Caco-2 (cell line): ENCODE measurements at regions not wholly inside any gene's neighbourhood (a gene's known extent, or its start where the extent isn't known, plus 50 kb on each side); places are given as distances from the start of the nearest gene placed in this dataset.

ENCODE experiments used
- BruUV-seq: library from RNA; stranded (reverse); fragments of 400-500 nt; replicated peaks from 2 replicates; lab custom pipeline; 2021; lab: Mats Ljungman, UMichigan
- CTCF ChIA-PET: fragments of 300-600 bp; sonication (Branson Sonifier 250); formaldehyde crosslinking; loops from one replicate; lab custom pipeline; 2022; ENCODE audit warnings: antibody characterized with exemption; lab: Charles Lee
- POLR2A ChIA-PET: fragments of 300-600 bp; sonication (Branson Sonifier 250); formaldehyde crosslinking; loops from one replicate; lab custom pipeline; 2022; ENCODE audit warnings: antibody characterized with exemption; lab: Charles Lee
- DNase-seq, 2 experiments: peaks; one replicate each; pipeline versions ENCODE4 v3.0.0 to v3.0.0-alpha.2; 2020 to 2022
- H3K27me3 ChIP-seq: replicated peaks from 2 replicates; pipeline ENCODE4 v1.6.0; 2011; ENCODE audit warnings: low read length; ENCODE audit not compliant: control insufficient read depth, insufficient read depth
- H3K36me3 ChIP-seq: 2 replicates; pipeline ENCODE4 v1.5.1; 2011; ENCODE audit warnings: low read length; ENCODE audit not compliant: control insufficient read depth, insufficient read depth
- H3K4me1 ChIP-seq: fragments of 250-450 bp; sonication (Bioruptor Pico); 2 replicates; pipeline ENCODE4 v1.5.1; 2020; ENCODE audit warnings: mild to moderate bottlenecking
- H3K4me3 ChIP-seq: 2 replicates; pipeline ENCODE4 v1.5.1; 2011; ENCODE audit warnings: low read depth, mild to moderate bottlenecking, control low read depth, low read length
- H3K9me3 ChIP-seq: fragments of 250-450 bp; sonication (Bioruptor Pico); 2 replicates; pipeline ENCODE4 v1.5.1; 2020; ENCODE audit warnings: mild to moderate bottlenecking, moderate library complexity
- H3K27ac Mint-ChIP-seq: one replicate; pipeline ENCODE4 v1.8.0; 2022; ENCODE audit warnings: mixed read lengths; ENCODE audit not compliant: unreplicated experiment
- H3K27me3 Mint-ChIP-seq: one replicate; pipeline ENCODE4 v1.8.0; 2022; ENCODE audit warnings: mixed read lengths; ENCODE audit not compliant: insufficient read depth, unreplicated experiment
- H3K36me3 Mint-ChIP-seq: one replicate; pipeline ENCODE4 v1.8.0; 2022; ENCODE audit warnings: mild to moderate bottlenecking, mixed read lengths; ENCODE audit not compliant: insufficient read depth, unreplicated experiment
- H3K4me1 Mint-ChIP-seq: one replicate; pipeline ENCODE4 v1.8.0; 2022; ENCODE audit warnings: low read depth, mixed read lengths; ENCODE audit not compliant: unreplicated experiment
- H3K4me3 Mint-ChIP-seq: one replicate; pipeline ENCODE4 v1.8.0; 2022; ENCODE audit warnings: mild to moderate bottlenecking, moderate library complexity, mixed read lengths; ENCODE audit not compliant: unreplicated experiment
- H3K9me3 Mint-ChIP-seq: one replicate; pipeline ENCODE4 v1.8.0; 2022; ENCODE audit warnings: mixed read lengths; ENCODE audit not compliant: unreplicated experiment
- intact Hi-C: fragments of 100-400 bp; cut with micrococcal nuclease; formaldehyde crosslinking; loops from one replicate; pipeline ENCODE4 v1.10.0; 2022; ENCODE audit not compliant: unreplicated experiment
- TF ChIP-seq, protein P1 (sequence below), 2 experiments: fragments of 200-600 bp in 1 of 2; IDR thresholded peaks; 1 replicate in 1 of 2; 2 replicates in 1 of 2; pipeline versions ENCODE4 v1.5.1 to v1.8.0; 2011 to 2022; ENCODE audit warnings: antibody characterized with exemption in 1 of 2, control low read depth in 1 of 2, inconsistent platforms in 1 of 2, low read depth in 1 of 2, low read length in 1 of 2, mild to moderate bottlenecking in 1 of 2, moderate library complexity in 1 of 2; ENCODE audit not compliant: insufficient read depth in 1 of 2, severe bottlenecking in 1 of 2, unreplicated experiment in 1 of 2

DNA sequence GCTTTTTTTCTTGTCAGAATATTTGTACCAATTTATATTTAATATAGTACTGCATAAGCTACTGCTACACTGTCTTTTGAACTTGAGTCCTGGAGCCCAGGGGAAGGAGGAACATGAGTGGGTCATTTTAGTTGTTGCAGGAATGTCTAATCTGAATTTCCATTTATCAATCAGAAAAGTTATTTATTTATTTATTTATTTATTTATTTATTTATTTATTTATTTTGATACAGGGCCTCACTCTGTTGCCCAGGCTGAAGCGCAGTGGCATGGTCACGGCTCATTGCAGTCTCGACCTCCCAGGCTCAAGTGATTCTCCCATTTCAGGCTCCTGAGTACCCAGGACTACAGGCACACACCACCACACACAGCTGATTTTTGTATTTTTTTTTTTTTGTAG, 712.6 kb downstream of the NR2F1-AS1 start:
- Histone ChIP-seq H3K4me1 (no peaks in the 10 kb centered on the region), H3K36me3 (no peaks in the 10 kb centered on the region), H3K27me3 (no peaks in the 10 kb centered on the region), H3K9me3 (no peaks in the 10 kb centered on the region), H3K4me3 (no peak overlapping the region)
- DNase-seq, result no peak
- TF ChIP-seq, protein P1, sequence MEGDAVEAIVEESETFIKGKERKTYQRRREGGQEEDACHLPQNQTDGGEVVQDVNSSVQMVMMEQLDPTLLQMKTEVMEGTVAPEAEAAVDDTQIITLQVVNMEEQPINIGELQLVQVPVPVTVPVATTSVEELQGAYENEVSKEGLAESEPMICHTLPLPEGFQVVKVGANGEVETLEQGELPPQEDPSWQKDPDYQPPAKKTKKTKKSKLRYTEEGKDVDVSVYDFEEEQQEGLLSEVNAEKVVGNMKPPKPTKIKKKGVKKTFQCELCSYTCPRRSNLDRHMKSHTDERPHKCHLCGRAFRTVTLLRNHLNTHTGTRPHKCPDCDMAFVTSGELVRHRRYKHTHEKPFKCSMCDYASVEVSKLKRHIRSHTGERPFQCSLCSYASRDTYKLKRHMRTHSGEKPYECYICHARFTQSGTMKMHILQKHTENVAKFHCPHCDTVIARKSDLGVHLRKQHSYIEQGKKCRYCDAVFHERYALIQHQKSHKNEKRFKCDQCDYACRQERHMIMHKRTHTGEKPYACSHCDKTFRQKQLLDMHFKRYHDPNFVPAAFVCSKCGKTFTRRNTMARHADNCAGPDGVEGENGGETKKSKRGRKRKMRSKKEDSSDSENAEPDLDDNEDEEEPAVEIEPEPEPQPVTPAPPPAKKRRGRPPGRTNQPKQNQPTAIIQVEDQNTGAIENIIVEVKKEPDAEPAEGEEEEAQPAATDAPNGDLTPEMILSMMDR (IDR thresholded peaks at IDR 0.05; ENCODE audit: insufficient read depth in 1 of 2, low read depth in 1 of 2, low read length in 1 of 2, severe bottlenecking in 1 of 2, unreplicated experiment in 1 of 2), result no peak
- BruUV-seq, result no TSS peak
- intact Hi-C loops, result no loop called here
- no peak overlapping the region for H3K27ac Mint-ChIP-seq
- POLR2A ChIA-PET, result no interaction called here
- H3K9me3 Mint-ChIP-seq, result no peaks in the 10 kb centered on the region
- no peaks in the 10 kb centered on the region for H3K27me3 Mint-ChIP-seq
- CTCF ChIA-PET, result no interaction called here
- H3K4me3 Mint-ChIP-seq, result no peak overlapping the region
- H3K36me3 Mint-ChIP-seq, result no peaks in the 10 kb centered on the region
- H3K4me1 Mint-ChIP-seq, result no peaks in the 10 kb centered on the region

DNA sequence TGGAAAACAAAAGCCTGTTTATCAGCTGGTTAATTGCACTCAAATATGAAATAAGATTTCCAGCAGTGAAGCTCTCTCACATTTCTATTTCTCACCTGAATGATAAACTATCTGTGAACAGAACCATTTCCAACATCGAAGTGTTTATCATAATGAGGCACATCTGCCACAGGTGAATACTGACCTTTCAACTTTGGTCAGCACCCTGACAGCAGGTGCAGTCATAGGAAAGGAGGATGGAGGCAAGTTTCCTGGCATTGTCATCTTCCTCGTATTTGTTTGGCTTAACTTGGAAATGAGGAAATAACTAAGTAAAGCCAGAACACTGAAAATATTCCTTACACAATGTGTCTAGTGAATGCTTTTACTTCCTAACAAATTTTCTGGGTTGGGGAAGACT, 716.4 kb downstream of the NR2F1-AS1 start:
- Mint-ChIP-seq H3K4me1 (no peaks in the 10 kb centered on the region), H3K27ac (no peak overlapping the region), H3K27me3 (no peaks in the 10 kb centered on the region), H3K4me3 (no peak overlapping the region), H3K36me3 (no peaks in the 10 kb centered on the region), H3K9me3 (no peaks in the 10 kb centered on the region)
- TF ChIP-seq, protein P1 (IDR thresholded peaks at IDR 0.05; ENCODE audit: insufficient read depth in 1 of 2, low read depth in 1 of 2, low read length in 1 of 2, severe bottlenecking in 1 of 2, unreplicated experiment in 1 of 2), result no peak
- Histone ChIP-seq H3K27me3 (no peaks in the 10 kb centered on the region), H3K36me3 (no peaks in the 10 kb centered on the region), H3K9me3 (no peaks in the 10 kb centered on the region), H3K4me1 (no peaks in the 10 kb centered on the region), H3K4me3 (no peak overlapping the region)
- no peak for DNase-seq
- intact Hi-C loops, result no loop called here
- CTCF ChIA-PET, result no interaction called here
- POLR2A ChIA-PET, result no interaction called here
- BruUV-seq, result no TSS peak

DNA sequence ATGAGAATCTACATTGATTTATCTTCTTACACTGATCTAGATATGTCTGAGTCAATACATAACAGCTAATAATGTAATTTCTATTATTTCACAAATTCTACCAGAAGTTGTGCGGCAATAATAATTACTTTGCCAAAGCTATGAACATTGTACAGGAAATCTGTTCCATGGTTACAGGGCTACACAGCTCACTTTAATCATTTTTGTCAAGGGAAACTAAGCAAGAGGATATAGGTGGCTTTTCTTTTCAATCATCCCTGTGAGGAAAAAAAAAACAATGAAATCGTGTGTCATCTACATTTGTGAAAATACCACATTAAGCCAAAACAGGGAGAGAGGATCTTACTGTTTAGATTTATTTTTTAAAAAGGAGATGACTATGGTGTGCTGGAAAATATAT, 717.4 kb downstream of the NR2F1-AS1 start:
- Histone ChIP-seq H3K36me3 (no peaks in the 10 kb centered on the region), H3K4me3 (no peak overlapping the region), H3K9me3 (no peaks in the 10 kb centered on the region), H3K27me3 (no peaks in the 10 kb centered on the region), H3K4me1 (no peaks in the 10 kb centered on the region)
- no TSS peak for BruUV-seq
- no peak overlapping the region for H3K4me3 Mint-ChIP-seq
- no peaks in the 10 kb centered on the region for H3K36me3 Mint-ChIP-seq
- POLR2A ChIA-PET, result no interaction called here
- no peaks in the 10 kb centered on the region for H3K4me1 Mint-ChIP-seq
- intact Hi-C loops, result no loop called here
- H3K9me3 Mint-ChIP-seq, result no peaks in the 10 kb centered on the region
- TF ChIP-seq, protein P1 (IDR thresholded peaks at IDR 0.05; ENCODE audit: insufficient read depth in 1 of 2, low read depth in 1 of 2, low read length in 1 of 2, severe bottlenecking in 1 of 2, unreplicated experiment in 1 of 2), result no peak
- CTCF ChIA-PET, result no interaction called here
- DNase-seq, result no peak
- H3K27me3 Mint-ChIP-seq, result no peaks in the 10 kb centered on the region
- no peak overlapping the region for H3K27ac Mint-ChIP-seq
